Activated CD4-positive, CD25-positive, alpha-beta regulatory T cell treated with anti-CD3 and anti-CD28 coated beads, Interleukin-2, amount 50 U/mL, for 72 hours (primary cell): ENCODE measurements at regions not wholly inside any gene's neighbourhood (a gene's known extent, or its start where the extent isn't known, plus 50 kb on each side); places are given as distances from the start of the nearest gene placed in this dataset.

Experiments
- DNase-seq: peaks from one replicate; pipeline ENCODE4 v3.0.0; 2021

GRCh38 chr15:39161096-39161495 is 419.8 kb upstream of the THBS1 start:
- no peak for DNase-seq

DNA sequence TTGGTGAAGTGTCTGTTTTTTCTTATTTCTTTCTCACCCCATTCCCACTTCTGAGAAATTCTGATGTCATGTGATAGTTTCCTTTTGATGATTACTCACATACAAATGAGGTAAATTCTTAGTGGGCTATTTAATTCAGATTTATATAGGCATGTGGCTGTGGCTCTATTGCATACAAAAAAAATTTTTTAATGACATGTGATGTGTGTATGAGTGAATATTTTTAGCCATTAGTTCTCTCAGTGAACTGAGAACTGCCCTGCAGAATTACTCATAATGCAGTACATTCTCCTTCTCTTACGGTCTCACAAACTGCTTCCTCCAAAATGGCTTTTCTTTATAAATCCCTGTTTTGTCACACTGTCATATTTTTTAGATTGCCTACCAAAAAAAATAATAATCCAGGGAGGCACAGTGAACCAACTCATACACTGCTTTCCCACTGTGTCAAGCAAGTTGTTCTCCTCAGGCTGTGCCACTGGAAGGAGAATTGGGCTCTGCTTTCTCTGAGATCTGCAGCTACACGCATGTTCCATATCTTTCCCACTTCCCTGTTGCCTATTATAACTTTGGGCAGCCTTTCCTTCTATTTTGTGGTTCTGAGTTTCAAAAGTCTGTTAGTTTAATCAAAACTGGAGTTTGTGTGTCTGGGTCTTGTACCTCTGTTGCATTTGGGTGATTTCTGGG is 415.7 kb upstream of the THBS1 start:
- DNase-seq: no peak

DNA sequence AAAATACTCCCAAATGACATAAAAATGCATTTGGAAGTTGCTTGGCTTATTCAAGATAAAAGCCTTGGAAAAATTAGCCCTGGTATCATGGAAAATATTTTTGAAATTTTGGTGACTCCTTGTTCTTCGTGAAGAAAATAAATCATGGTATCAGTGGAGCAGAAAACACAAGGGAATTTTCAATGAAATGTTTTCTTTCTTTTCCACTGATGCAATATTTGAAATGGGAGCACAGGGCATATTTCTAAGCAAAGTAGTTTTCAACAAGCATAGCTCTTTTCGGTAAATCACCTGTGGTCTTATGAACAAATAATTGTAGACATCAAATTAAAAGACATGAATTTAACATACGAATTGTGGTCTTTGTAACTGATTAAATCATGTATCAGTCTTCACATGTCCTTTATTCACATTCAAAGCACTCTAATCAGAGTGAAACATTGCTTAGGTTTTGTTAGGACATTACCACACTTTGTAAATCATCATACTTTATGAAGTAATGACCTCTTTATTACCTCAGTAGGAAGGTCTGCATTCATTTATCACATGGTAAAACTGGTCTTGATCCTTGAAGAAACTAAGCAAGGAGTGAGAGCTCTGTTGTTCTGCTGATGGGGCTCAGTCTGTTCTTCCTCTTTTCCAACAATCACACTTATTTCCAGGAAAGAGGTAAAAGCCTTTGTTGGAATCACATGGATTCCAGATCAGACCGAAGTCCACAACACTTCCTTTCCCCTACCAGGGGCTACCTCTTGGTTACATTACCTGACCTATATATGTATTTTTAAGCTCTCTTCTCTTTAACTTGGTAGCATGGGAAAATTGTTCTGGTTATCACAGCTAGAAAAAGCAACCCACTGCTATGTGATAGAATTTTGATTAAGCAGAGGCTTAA is 413.5 kb upstream of the THBS1 start:
- no peak for DNase-seq

DNA sequence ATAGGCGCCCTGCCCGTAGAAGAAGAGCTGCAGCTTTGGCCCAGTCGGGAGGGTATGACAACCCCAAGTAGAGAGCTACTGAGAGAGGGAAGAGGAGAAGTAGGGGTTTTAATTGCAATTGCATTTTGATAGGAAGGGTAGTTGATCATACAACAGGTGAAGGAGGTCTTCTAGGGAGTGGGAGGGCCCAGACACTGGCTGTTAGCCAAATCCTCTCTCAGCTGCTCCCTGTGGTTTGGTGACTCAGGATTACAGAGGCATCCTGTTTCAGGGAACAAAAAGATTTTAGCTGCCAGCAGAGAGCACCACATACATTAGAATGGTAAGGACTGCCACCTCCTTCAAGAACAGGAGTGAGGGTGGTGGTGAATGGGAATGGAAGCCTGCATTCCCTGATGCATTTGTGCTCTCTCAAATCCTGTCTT is 408.9 kb upstream of the THBS1 start:
- DNase-seq: no peak

- no peak for DNase-seq
Measured at GRCh38 chr15:39172380-39173281, 408.2 kb upstream of the THBS1 start.

- no peak for DNase-seq
Measured at GRCh38 chr15:39173426-39173825, 407.5 kb upstream of the THBS1 start.

GRCh38 chr15:39174332-39174731 is 406.5 kb upstream of the THBS1 start:
- no peak for DNase-seq

DNA sequence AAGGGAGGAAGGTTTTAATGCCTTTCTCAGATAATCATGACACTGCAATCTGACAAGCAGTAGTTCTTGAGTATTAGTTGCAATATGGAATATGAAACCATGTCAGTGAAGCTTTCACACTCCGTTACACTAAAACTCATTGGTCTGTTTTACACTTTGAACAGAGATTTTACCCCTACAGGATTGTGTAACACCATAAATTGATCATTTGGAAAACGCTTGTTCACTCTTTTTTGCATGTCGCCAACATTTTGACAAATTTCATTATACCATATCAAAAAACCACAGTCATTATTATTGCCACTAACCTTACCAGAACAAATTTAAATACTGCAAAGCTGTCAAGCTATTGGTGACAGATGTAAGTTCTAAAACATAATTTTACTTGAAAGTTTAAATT is 404.8 kb upstream of the THBS1 start:
- no peak for DNase-seq

DNA sequence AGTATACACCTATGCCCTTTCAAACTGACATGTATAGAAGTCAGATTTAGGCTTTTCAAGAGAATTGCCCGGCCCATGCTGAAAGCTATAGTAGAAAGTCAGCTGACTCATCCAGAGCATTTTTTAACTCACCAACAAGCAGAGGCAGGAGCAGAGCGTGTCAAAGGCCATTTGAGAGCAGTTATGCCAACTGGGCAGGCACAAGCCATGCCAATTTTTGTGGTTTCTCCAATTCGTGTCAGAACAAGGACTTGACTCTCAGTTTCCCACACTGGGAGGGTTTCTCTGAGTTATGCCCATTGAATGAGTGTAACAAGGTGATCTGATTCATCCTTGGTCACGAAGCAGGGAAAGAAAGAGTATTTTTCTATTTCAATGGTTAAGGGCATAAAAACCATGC is 403.3 kb upstream of the THBS1 start:
- no peak for DNase-seq

- DNase-seq: no peak
Measured at GRCh38 chr15:39180030-39180429, 400.8 kb upstream of the THBS1 start.

GRCh38 chr15:39180483-39180933 is 400.4 kb upstream of the THBS1 start:
- no peak for DNase-seq

DNA sequence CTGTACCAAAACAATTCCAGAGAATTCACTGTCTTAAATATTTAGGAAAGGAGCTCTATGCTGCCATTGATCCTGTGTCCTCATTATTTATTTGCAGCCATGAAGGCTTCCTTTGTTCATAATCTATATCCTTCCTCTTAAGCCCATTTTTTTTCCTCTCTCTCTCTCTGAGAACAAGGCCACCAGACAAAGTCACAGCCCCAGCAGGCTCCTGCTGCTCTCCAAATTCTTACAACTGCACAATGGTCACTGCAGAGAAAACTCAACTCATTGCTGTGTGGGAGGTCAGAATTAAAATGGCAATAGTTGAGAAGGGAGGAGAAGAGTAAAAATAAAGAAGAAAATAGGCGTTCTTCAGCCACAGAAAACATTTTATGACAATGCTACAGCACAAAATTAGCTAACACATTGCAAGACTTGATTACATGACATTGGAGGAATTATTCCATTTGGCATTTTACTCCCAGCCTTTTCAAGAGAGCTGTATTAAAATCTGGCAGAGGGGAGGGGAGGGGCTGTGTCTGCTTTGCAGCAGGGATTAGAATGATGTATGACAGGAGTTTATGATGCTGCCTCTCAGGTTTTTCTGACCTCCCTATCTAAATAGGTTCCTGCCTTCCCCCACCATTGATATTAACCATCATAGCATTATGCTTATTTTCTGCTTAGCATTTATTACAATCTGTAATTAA is 399.7 kb upstream of the THBS1 start:
- no peak for DNase-seq

DNA sequence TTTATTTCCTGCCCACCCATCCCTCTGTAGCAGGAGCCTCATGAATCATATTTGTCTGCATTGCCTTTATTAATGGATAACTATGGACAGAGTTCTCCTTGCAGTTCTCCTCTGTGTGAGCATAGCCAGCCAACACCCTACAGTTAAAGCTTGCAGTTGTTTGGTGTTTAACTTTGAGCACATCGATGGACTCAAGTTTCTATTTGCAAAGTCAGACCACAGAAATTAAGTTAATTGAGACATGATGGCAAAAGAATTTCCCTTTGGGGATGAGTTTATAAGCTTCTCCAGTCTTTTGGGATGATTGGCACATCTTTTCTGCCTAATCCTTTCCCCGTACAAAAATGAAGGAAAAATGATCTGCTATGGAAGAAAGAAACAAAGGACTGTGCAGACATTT is 398.9 kb upstream of the THBS1 start:
- DNase-seq: no peak

DNA sequence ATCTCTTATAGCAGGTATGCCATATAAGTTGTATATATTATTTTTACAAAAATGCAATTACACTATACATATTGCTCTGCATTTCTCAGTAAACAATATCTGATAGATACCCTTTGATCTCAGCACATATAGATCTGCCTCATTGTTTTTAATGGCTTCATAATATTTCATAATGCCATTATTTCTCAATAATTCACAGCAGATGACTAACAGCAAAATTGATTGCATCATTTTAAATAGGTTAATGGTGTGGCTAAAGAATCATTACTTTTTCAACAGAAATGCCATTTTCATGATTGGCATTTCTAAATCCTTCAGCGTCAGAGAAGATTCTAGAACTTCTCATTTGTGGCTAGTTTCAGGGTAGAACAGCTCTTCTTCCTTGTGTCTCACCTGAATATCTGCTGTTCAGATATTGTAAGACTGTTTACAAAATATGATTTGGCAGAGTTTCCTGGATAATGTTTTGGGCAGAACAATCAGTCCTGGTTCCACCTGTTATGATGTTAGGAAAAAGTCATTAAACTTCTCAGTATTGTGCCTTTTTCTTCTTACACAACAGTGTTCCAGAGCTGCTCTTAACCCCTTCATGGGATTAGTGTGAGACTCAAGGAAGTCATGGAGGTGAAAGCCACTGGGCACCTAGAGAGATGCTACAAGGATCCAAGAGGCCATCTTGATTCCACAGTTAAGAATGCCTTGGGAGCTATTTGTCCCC is 397.6 kb upstream of the THBS1 start:
- DNase-seq: no peak

DNA sequence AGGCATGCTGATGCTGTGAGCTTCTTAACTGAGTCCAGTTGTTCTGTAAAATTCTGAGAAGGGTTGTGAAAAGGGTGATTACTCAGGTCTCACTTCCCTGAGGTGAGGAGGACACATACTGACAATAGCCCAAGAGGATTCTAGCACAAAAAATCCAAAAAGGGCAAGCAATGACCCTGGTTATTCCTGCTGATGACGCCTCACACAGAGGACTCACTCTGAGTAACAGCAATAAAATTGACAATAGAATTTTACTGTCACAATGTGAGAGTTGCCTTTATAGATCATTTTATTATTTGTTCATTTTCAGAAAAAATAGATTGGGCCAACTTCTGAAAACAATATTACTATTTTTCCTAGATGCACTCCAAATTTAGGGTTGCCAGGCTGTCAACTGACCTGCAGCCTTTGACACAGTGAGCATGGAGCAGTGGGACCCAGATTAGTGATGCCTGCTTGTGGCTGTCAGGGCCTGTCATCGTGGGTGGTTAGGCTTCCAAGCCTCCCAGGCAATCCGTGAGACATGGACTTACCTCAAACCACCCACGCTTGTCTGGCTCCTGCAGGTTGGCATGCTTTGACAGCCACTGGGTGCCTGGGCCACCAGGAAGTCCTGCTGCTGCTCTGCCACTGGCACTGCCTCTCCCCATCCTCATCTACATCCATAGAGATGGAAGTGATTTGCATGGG is 396.0 kb upstream of the THBS1 start:
- DNase-seq: no peak

DNA sequence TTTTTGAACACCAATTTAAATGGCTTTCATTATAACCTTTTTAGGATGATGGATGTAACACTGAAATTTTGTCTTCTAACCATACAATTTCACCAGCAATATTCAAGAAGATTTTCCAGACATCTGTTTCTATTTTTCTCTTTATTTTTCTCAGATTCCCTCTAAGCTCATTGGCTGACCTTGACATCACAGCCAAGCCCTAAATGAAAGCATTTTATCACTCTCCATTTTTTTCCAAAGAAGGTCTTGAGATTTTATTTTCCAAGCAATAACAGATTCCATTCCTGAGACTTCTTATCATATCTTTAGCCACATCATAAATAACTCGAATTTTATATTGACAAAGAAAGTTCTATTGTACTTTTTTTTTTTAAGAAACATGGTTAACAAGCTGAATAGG is 392.6 kb upstream of the THBS1 start:
- DNase-seq: no peak

GRCh38 chr15:39188930-39189329 is 391.9 kb upstream of the THBS1 start:
- no peak for DNase-seq

GRCh38 chr15:39191871-39192291 is 389.0 kb upstream of the THBS1 start:
- DNase-seq: no peak

GRCh38 chr15:39192351-39192750 is 388.5 kb upstream of the THBS1 start:
- no peak for DNase-seq

DNA sequence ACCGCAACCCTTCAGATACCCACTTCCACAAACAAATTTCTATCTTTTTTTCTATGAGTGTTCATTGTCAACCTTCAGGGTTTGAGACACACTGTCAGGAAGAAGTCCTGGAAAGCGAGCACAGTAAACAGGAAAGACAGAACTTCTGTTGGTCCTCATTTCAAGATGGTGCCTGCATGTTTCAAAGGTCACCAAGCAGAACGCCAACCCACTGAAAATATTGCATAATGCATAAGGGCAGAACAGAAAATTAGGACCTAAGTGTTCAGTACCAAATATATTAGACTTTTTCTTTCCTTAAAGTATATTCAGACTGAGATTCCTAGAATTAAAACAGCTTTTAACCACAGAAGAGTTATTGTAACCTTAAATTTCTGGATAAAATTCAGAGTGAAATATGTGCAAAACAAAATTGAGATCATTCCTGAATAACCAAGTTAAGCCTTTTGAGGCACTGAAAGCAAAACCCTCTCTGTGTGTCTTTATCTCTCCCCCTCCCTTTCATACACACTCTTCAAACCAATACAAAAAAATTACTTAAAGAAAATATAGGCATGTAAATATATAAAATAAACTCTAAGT is 387.8 kb upstream of the THBS1 start:
- DNase-seq: no peak

- no peak for DNase-seq
Measured at GRCh38 chr15:39193611-39194010, 387.3 kb upstream of the THBS1 start.
